H9 (cell line): ENCODE measurements at regions not wholly inside any gene's neighbourhood (a gene's known extent, or its start where the extent isn't known, plus 50 kb on each side); places are given as distances from the start of the nearest gene placed in this dataset.

ENCODE experiments used
- DNase-seq: peaks from one replicate; pipeline ENCODE4 v3.0.0-alpha.2; 2017
- H2AFZ ChIP-seq: one replicate; pipeline ENCODE4 v1.6.1; 2013; ENCODE audit warnings: mild to moderate bottlenecking, low read length, control low read depth, moderate library complexity
- H2AK5ac ChIP-seq: 2 replicates; pipeline ENCODE4 v1.6.1; 2013; ENCODE audit warnings: low read length, control low read depth, mixed read lengths; ENCODE audit not compliant: insufficient read length
- H2BK120ac ChIP-seq: one replicate; pipeline ENCODE4 v1.6.1; 2013; ENCODE audit warnings: low read depth, mild to moderate bottlenecking, low read length, control low read depth, inconsistent platforms; ENCODE audit not compliant: poor library complexity, severe bottlenecking
- H2BK12ac ChIP-seq: 2 replicates; pipeline ENCODE4 v1.6.1; 2013; ENCODE audit warnings: low read length, control low read depth, mixed read lengths, low read depth; ENCODE audit not compliant: insufficient read length
- H2BK15ac ChIP-seq: 2 replicates; pipeline ENCODE4 v1.6.1; 2013; ENCODE audit warnings: low read depth, low read length, control low read depth
- H2BK20ac ChIP-seq: one replicate; pipeline ENCODE4 v1.6.1; 2013; ENCODE audit warnings: low read depth, mild to moderate bottlenecking, low read length, control low read depth, inconsistent platforms; ENCODE audit not compliant: poor library complexity, severe bottlenecking
- H2BK5ac ChIP-seq: 2 replicates; pipeline ENCODE4 v1.6.1; 2013; ENCODE audit warnings: low read length, control low read depth, mixed read lengths; ENCODE audit not compliant: insufficient read length
- H3K14ac ChIP-seq: 2 replicates; pipeline ENCODE4 v1.6.1; 2013; ENCODE audit warnings: low read length, control low read depth; ENCODE audit not compliant: insufficient read depth
- H3K18ac ChIP-seq: 2 replicates; pipeline ENCODE4 v1.6.1; 2013; ENCODE audit warnings: low read depth, mild to moderate bottlenecking, mixed read lengths, low read length, control low read depth; ENCODE audit not compliant: insufficient read length
- H3K23ac ChIP-seq: 2 replicates; pipeline ENCODE4 v1.6.1; 2013; ENCODE audit warnings: low read length, control low read depth, mixed read lengths, low read depth; ENCODE audit not compliant: insufficient read length
- H3K23me2 ChIP-seq: 2 replicates; pipeline ENCODE4 v1.6.1; 2013; ENCODE audit warnings: low read depth, mild to moderate bottlenecking, mixed read lengths, low read length, control low read depth; ENCODE audit not compliant: insufficient read length, poor library complexity, severe bottlenecking
- H3K27ac ChIP-seq: 2 replicates; pipeline ENCODE4 v1.5.1; 2013; ENCODE audit warnings: low read length, control low read depth, mixed read lengths, low read depth; ENCODE audit not compliant: insufficient read length
- H3K27me3 ChIP-seq: 2 replicates; pipeline ENCODE4 v1.6.1; 2013; ENCODE audit warnings: low read length, control low read depth, inconsistent platforms; ENCODE audit not compliant: insufficient read depth
- H3K4ac ChIP-seq: 2 replicates; pipeline ENCODE4 v1.6.1; 2013; ENCODE audit warnings: low read depth, mild to moderate bottlenecking, control low read depth, inconsistent platforms, low read length, moderate library complexity
- H3K4me1 ChIP-seq: 2 replicates; pipeline ENCODE4 v1.6.1; 2013; ENCODE audit warnings: low read length, control low read depth, inconsistent platforms; ENCODE audit not compliant: insufficient read depth
- H3K4me2 ChIP-seq: 2 replicates; pipeline ENCODE4 v1.6.1; 2013; ENCODE audit warnings: low read length, control low read depth, mixed read lengths; ENCODE audit not compliant: insufficient read length, insufficient read depth
- H3K56ac ChIP-seq: 2 replicates; pipeline ENCODE4 v1.6.1; 2013; ENCODE audit warnings: low read depth, mild to moderate bottlenecking, mixed read lengths, low read length, control low read depth; ENCODE audit not compliant: insufficient read length
- H3K79me1 ChIP-seq: 2 replicates; pipeline ENCODE4 v1.6.1; 2013; ENCODE audit warnings: low read depth, mild to moderate bottlenecking, moderate library complexity, low read length, control low read depth, inconsistent platforms; ENCODE audit not compliant: insufficient read depth, poor library complexity, severe bottlenecking
- H3K79me2 ChIP-seq: 2 replicates; pipeline ENCODE4 v1.6.1; 2013; ENCODE audit warnings: low read length, control low read depth, inconsistent platforms; ENCODE audit not compliant: insufficient read depth
- H3K9ac ChIP-seq: 2 replicates; pipeline ENCODE4 v1.6.1; 2013; ENCODE audit warnings: low read length, control low read depth, mixed read lengths; ENCODE audit not compliant: insufficient read length; ENCODE audit errors: extremely low read depth
- H3K9me3 ChIP-seq: one replicate; pipeline ENCODE4 v1.6.1; 2013; ENCODE audit warnings: low read depth, low read length, inconsistent platforms; ENCODE audit not compliant: control insufficient read depth
- H3T11ph ChIP-seq: one replicate; pipeline ENCODE4 v1.6.1; 2013; ENCODE audit warnings: mild to moderate bottlenecking, low read length, control low read depth, inconsistent platforms
- H4K20me1 ChIP-seq: one replicate; pipeline ENCODE4 v1.6.1; 2013; ENCODE audit not compliant: control insufficient read depth, insufficient read length, insufficient read depth
- H4K5ac ChIP-seq: 2 replicates; pipeline ENCODE4 v1.6.1; 2013; ENCODE audit warnings: low read depth, mild to moderate bottlenecking, mixed read lengths, low read length, control low read depth; ENCODE audit not compliant: insufficient read length
- H4K8ac ChIP-seq: replicated peaks from 2 replicates; pipeline ENCODE4 v1.6.1; 2013; ENCODE audit warnings: low read length, control low read depth, mixed read lengths, low read depth; ENCODE audit not compliant: insufficient read length
- H4K91ac ChIP-seq: 2 replicates; pipeline ENCODE4 v1.6.1; 2013; ENCODE audit warnings: low read depth, mild to moderate bottlenecking, moderate library complexity, mixed read lengths, low read length, control low read depth; ENCODE audit not compliant: insufficient read length
- H3K27ac Mint-ChIP-seq, 3 experiments: 2 replicates in 2 of 3; 3 replicates in 1 of 3; pipeline ENCODE4 v1.8.0; 2020 to 2021; ENCODE audit warnings: mixed read lengths in 3 of 3, mild to moderate bottlenecking in 1 of 3, moderate library complexity in 1 of 3
- H3K27me3 Mint-ChIP-seq: 2 replicates; pipeline ENCODE4 v1.8.0; 2021; ENCODE audit warnings: low read depth, mild to moderate bottlenecking, moderate library complexity, mixed read lengths
- H3K36me3 Mint-ChIP-seq, 3 experiments: 2 replicates in 2 of 3; 3 replicates in 1 of 3; pipeline ENCODE4 v1.8.0; 2020 to 2021; ENCODE audit warnings: low read depth in 3 of 3, mixed read lengths in 3 of 3; ENCODE audit not compliant: insufficient read depth in 1 of 3
- H3K4me1 Mint-ChIP-seq, 2 experiments: 2 replicates each; pipeline ENCODE4 v1.8.0; 2020; ENCODE audit warnings: mixed read lengths in 2 of 2
- H3K4me3 Mint-ChIP-seq, 2 experiments: 2 replicates in 1 of 2; 3 replicates in 1 of 2; pipeline ENCODE4 v1.8.0; 2020 to 2021; ENCODE audit warnings: mild to moderate bottlenecking in 2 of 2, mixed read lengths in 2 of 2, moderate library complexity in 1 of 2
- H3K9me3 Mint-ChIP-seq, 2 experiments: 2 replicates in 1 of 2; 3 replicates in 1 of 2; pipeline ENCODE4 v1.8.0; 2020; ENCODE audit warnings: mild to moderate bottlenecking in 2 of 2, mixed read lengths in 2 of 2, moderate library complexity in 1 of 2
- WGBS: extraction: QIAGEN DNeasy Blood & Tissue Kit; methylation state at CpG from one replicate; pipeline ENCODE4 v1.1.7; 2013; ENCODE audit warnings: missing lambda C conversion rate, low lambda C conversion rate, mixed read lengths; ENCODE audit not compliant: insufficient read length; ENCODE audit errors: extremely low coverage; 5-methylcytosine and 5-hydroxymethylcytosine counted together
- TF ChIP-seq, protein P1 (sequence below): fragments of 200-600 bp; sonication (generic); conservative IDR thresholded peaks from 3 replicates; pipeline ENCODE4 v1.8.0; 2021; ENCODE audit warnings: antibody characterized with exemption, mild to moderate bottlenecking

DNA sequence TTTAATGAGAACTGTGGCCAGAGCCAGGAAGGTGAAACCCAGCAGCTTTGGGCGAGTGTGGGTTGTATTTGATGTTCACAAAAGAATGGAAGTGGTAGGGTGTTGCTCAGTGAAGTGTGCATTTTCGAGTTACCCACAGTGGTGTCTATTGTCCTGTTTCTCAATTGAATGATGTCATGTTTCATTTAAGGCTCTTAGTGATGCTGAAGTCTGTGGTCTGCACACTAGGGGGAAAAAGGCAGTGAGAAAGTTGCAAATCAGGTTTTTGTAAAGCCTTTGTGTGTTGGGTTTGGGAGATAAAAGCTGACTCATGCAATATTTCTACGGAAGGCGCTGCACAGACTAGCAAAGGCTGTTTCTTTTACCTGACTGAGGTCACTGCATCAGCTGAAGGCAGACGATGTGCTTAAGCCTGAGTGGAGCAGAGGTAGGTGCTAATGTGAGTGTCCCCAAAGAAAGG, 121.1 kb downstream of the PLEKHG1 start:
- Mint-ChIP-seq H3K4me3 (no peak overlapping the region; a peak in 2 of 5 replicates), H3K9me3 (no peaks in the 10 kb centered on the region), H3K27me3 (no peaks in the 10 kb centered on the region; the same call in 1 of the 2 replicates), H3K36me3 (no peaks in the 10 kb centered on the region), H3K4me1 (peaks cover 13 to 19% of the 10 kb centered on the region in 2 experiments), H3K27ac (peak overlapping the region in 2 of 3 experiments; percentile 28 to 47; a peak in 4 of 7 replicates)
- Histone ChIP-seq H3K23me2 (no peaks in the 10 kb centered on the region), H3K79me2 (no peaks in the 10 kb centered on the region), H3K23ac (no peak overlapping the region), H3K18ac (peak overlapping the region; percentile 92), H3K9me3 (no peaks in the 10 kb centered on the region), H2BK120ac (no peak overlapping the region), H4K91ac (no peak overlapping the region), H2BK20ac (no peak overlapping the region), H2BK15ac (no peak overlapping the region), H3K9ac (peak overlapping the region; percentile 22), H3K27ac (no peak overlapping the region), H3T11ph (peak overlapping the region; percentile 21), H3K4me1 (peaks cover 9% of the 10 kb centered on the region; the same call in 1 of the 2 replicates), H4K20me1 (no peaks in the 10 kb centered on the region), H2AK5ac (no peak overlapping the region), H3K14ac (peak overlapping the region; percentile 39; the same call in 1 of the 2 replicates), H3K56ac (no peak overlapping the region), H2BK12ac (peak overlapping the region; percentile 21), H3K79me1 (no peaks in the 10 kb centered on the region), H4K5ac (peak overlapping the region; percentile 76), H4K8ac (no peak overlapping the region), H2AFZ (peak overlapping the region; percentile 12), H2BK5ac (peak overlapping the region; percentile 30), H3K4me2 (no peak overlapping the region), H3K4ac (no peak overlapping the region), H3K27me3 (no peaks in the 10 kb centered on the region)
- WGBS, result no CpG with 5 or more reads among the region's 5 CpGs
- DNase-seq, result no peak
- TF ChIP-seq, protein P1, sequence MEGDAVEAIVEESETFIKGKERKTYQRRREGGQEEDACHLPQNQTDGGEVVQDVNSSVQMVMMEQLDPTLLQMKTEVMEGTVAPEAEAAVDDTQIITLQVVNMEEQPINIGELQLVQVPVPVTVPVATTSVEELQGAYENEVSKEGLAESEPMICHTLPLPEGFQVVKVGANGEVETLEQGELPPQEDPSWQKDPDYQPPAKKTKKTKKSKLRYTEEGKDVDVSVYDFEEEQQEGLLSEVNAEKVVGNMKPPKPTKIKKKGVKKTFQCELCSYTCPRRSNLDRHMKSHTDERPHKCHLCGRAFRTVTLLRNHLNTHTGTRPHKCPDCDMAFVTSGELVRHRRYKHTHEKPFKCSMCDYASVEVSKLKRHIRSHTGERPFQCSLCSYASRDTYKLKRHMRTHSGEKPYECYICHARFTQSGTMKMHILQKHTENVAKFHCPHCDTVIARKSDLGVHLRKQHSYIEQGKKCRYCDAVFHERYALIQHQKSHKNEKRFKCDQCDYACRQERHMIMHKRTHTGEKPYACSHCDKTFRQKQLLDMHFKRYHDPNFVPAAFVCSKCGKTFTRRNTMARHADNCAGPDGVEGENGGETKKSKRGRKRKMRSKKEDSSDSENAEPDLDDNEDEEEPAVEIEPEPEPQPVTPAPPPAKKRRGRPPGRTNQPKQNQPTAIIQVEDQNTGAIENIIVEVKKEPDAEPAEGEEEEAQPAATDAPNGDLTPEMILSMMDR, result no peak
